ENCODE measurements at regions not wholly inside any gene's neighbourhood (a gene's known extent, or its start where the extent isn't known, plus 50 kb on each side); places are given as distances from the start of the nearest gene placed in this dataset.

- no peak for TF ChIP-seq ZNF142 (CRISPR knock-in tag; IDR thresholded peaks at IDR 0.05)
- TF ChIP-seq SMYD3 (CRISPR knock-in tag; IDR thresholded peaks at IDR 0.05): no peak
- no peak for TF ChIP-seq ZNF646 (CRISPR knock-in tag; IDR thresholded peaks at IDR 0.05)
- no peak for TF ChIP-seq EED (CRISPR knock-in tag; IDR thresholded peaks at IDR 0.05)
- TF ChIP-seq ZBTB14 (CRISPR knock-in tag; IDR thresholded peaks at IDR 0.05): no peak
- no peak for TF ChIP-seq ZNF496 (CRISPR knock-in tag; IDR thresholded peaks at IDR 0.05; ENCODE audit: insufficient replicate concordance)
- no peak for TF ChIP-seq ZNF850 (CRISPR knock-in tag; conservative IDR thresholded peaks at IDR 0.05)
- no peak for TF ChIP-seq ZFAT (CRISPR knock-in tag; conservative IDR thresholded peaks at IDR 0.05)
- TF ChIP-seq ZFP36L2 (CRISPR knock-in tag; IDR thresholded peaks at IDR 0.05): no peak
- TF ChIP-seq NONO (IDR thresholded peaks at IDR 0.05): no peak
- TF ChIP-seq NONO (CRISPR knock-in tag; conservative IDR thresholded peaks at IDR 0.05): no peak; the same call in 1 of the 2 replicates
- no peak for TF ChIP-seq SP2 (CRISPR knock-in tag; IDR thresholded peaks at IDR 0.05)
- TF ChIP-seq DR1 (CRISPR knock-in tag; IDR thresholded peaks at IDR 0.05): peak; percentile 35; the same call in 1 of the 2 replicates
- TF ChIP-seq REL (CRISPR knock-in tag; conservative IDR thresholded peaks at IDR 0.05): 0 out of 2 replicates have a peak, but pooled peaks have one; percentile 36
These were observed 86.1 kb downstream of the LINC00237 start (continued) for GRCh38 chr20:21019814-21020658.
